ENCODE measurements at regions not wholly inside any gene's neighbourhood (a gene's known extent, or its start where the extent isn't known, plus 50 kb on each side); places are given as distances from the start of the nearest gene placed in this dataset.

DNA sequence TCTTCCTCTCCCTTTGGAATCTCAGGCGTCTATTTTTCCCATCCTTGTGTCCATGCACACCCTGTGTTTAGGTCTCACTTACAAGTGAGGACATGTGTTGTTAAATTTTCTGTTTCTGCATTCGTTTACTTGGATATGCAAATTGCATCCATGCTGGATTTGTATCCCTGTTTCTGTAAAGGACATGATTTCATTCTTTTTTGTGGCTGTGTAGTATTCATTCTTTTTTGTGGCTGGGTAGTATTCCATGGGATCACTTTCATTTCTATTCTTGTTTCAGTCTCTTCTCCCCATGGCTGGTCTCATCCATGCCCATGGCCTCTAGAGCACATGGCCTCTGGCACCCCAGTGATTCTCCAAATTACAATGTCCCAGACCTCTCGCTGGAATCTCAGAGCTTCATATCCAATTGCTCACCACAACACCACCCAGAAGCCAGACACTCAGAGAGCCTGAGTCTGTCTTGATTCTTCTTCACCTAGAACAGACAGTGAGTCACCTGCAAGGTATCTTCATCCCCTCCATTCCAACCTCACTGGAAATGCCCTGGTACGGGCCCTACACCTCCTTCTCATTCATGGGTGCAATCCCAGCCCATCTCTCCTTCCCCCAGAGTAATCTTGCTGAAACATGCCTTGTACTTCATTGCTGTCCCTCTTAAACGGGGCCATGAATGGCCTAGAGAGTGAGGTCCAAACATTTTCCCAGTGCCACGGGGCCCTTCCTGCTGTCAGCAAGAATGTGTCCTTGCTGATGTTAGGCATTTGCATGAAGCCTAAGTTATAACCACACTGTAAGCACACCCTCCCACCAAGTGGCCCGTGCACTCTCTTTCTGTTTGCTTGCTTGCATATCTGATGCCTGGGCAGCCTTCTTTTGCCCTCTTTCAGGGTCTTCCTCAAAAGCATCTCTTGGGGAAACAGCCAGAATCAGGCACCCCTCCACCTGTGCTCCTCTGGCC is 476.2 kb upstream of the TSHZ3 start:
- TF ChIP-seq, protein P1, sequence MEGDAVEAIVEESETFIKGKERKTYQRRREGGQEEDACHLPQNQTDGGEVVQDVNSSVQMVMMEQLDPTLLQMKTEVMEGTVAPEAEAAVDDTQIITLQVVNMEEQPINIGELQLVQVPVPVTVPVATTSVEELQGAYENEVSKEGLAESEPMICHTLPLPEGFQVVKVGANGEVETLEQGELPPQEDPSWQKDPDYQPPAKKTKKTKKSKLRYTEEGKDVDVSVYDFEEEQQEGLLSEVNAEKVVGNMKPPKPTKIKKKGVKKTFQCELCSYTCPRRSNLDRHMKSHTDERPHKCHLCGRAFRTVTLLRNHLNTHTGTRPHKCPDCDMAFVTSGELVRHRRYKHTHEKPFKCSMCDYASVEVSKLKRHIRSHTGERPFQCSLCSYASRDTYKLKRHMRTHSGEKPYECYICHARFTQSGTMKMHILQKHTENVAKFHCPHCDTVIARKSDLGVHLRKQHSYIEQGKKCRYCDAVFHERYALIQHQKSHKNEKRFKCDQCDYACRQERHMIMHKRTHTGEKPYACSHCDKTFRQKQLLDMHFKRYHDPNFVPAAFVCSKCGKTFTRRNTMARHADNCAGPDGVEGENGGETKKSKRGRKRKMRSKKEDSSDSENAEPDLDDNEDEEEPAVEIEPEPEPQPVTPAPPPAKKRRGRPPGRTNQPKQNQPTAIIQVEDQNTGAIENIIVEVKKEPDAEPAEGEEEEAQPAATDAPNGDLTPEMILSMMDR (IDR thresholded peaks at IDR 0.05; ENCODE audit: insufficient read depth, missing control alignments) = no peak
- DNase-seq (ENCODE audit: insufficient read length, low spot score) = no peak
- FAIRE-seq = no peak

DNA sequence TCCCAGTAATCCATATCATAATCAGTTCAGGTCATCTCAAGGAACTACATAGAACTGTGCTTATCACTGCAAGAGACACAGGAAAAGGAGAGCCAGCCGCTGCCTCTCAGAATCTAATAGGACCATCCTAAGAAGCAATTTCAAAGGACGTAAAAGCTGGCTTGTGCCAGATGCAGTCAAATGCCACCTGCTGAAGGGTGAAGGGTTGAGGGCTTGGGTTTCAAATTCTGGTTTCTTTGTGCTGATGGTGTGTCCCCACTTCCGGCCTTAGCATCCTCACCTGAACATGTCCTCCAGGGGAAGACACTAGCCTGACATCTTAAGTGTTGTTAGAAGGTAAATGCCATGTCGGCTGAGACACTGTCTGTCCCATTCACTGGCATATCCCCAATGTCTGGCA is 477.1 kb upstream of the TSHZ3 start:
- TF ChIP-seq, protein P1 (IDR thresholded peaks at IDR 0.05; ENCODE audit: insufficient read depth, missing control alignments) = no peak
- FAIRE-seq = no peak
- no peak for DNase-seq (ENCODE audit: insufficient read length, low spot score)

DNA sequence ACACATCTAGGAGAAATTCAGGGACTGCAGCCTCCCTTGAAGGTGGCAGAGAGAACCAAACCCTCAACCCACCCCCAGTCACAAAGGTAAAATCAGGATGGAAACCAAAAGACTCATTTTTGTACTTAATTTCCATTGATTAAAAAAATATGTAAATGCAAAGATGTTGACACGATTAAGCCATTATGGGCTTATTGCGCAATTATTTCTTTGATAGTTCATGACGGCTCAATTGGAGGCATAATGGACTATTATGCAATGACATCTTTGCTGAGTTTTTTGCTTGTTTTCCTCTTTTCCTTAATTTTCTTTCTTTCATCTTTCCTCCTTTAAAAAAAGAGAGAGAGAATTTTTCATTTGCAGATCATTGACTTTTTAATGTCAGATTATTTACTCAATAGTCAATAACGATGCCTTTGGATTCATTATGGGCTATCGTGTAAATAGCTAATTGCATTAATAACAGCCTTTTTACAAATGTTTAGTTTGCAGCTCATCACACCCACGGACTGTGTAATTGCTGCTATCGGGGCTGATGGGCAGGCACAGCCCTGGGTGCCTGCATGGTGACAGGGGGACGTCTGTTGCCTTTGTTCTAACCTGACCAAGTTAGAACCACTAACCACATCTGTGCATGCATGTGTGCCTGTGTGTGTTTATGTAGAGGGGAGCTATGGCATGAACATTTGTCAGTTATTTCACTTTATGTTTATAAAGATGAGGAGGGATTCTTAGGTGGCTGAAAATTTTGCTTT is 482.4 kb upstream of the TSHZ3 start:
- DNase-seq (ENCODE audit: insufficient read length, low spot score) (no peak), FAIRE-seq (no peak)
- TF ChIP-seq, protein P1 (IDR thresholded peaks at IDR 0.05; ENCODE audit: insufficient read depth, missing control alignments) = no peak

DNA sequence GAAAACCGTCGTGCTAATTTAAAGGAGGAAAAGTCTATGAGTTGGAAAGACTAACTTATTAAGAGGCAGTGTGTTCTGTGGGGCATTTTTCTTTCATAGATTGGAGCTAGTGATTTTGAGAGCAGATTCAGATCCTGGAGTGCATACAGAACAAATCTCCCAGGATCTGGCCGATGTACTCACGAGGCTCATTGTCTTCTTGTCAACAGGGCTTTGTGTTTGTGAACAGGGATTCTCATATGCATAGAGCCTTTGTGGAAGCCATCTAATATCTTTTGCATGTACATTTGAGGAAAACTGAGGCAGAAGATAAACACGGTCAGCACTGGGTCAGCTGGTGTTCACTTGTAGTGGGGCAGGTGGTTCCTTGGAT is 482.9 kb upstream of the TSHZ3 start:
- FAIRE-seq (no peak), DNase-seq (ENCODE audit: insufficient read length, low spot score) (no peak)
- TF ChIP-seq, protein P1 (IDR thresholded peaks at IDR 0.05; ENCODE audit: insufficient read depth, missing control alignments) = no peak

DNA sequence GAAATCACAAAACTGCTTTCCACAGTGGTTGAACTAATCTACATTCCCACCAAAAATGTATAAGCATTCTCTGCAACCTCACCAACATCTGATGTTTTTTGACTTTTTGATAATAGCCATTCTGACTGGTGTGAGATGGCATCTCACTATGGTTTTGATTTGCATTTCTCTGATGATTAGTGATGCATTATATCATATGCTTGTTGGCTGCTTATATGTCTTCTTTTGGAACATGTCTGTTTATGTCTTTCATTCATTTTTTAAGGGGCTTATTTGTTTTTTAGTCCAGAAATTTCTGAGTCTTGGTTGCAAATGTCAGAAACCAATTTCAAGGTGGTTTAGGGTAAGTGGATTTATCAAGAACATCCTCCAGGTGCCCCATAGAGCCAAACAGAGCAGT is 484.8 kb upstream of the TSHZ3 start:
- TF ChIP-seq, protein P1 (IDR thresholded peaks at IDR 0.05; ENCODE audit: insufficient read depth, missing control alignments) = no peak
- DNase-seq (ENCODE audit: insufficient read length, low spot score) = no peak
- FAIRE-seq = no peak

DNA sequence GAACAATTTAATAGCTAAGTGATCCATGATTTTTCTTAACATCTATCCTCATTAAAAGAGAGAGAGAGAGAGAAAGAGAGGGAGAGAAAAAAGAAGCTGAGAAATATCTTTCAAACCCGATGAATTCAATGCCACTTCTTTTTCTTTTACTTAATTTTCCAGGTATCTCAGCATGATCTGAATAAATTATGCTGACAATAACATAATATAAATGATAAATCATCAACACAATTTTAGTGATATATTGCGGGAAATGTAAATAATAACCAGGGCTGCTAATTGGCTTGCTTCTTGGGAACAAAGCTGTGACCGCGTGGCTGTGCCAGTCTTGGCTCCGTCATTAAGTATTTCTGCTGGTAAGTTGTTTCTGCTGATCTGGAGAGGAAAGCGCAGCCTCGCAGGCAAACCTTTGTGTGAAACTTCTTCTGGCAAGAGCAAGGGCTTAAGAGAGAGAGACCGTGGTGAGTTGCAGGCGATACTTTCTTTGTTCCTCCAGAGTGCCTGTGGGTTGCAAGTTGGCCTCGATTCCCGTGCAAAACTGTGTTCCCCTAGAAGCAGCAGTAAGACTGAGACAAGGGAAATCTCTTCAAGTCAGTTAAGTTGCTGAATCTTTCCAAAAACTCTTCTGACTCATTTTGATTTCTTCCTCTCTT is 489.1 kb upstream of the TSHZ3 start:
- DNase-seq (ENCODE audit: insufficient read length, low spot score) (no peak), FAIRE-seq (no peak)
- TF ChIP-seq, protein P1 (IDR thresholded peaks at IDR 0.05; ENCODE audit: insufficient read depth, missing control alignments) = no peak
